SK-N-SH (cell line): ENCODE measurements at regions not wholly inside any gene's neighbourhood (a gene's known extent, or its start where the extent isn't known, plus 50 kb on each side); places are given as distances from the start of the nearest gene placed in this dataset.

ENCODE experiments used
- CTCF ChIP-seq: fragments of 200-600 bp; sonication (generic); IDR thresholded peaks from 2 replicates; pipeline ENCODE4 v1.6.1; 2017; ENCODE audit warnings: antibody characterized with exemption, mild to moderate bottlenecking, moderate library complexity
- ELF1 ChIP-seq: IDR thresholded peaks from 2 replicates; pipeline ENCODE4 v1.4.0; 2012
- EZH2phosphoT487 ChIP-seq: fragments of 200-600 bp; sonication (generic); IDR thresholded peaks from 2 replicates; pipeline ENCODE4 v1.6.1; 2017; ENCODE audit warnings: low read depth, mixed run types, mild to moderate bottlenecking, antibody characterized with exemption, moderate library complexity, borderline replicate concordance
- FOSL2 ChIP-seq: IDR thresholded peaks from 2 replicates; pipeline ENCODE4 v1.4.0; 2012; ENCODE audit warnings: low read depth, mild to moderate bottlenecking, moderate library complexity, borderline replicate concordance
- FOXJ3 ChIP-seq: sonication (generic); formaldehyde crosslinking; IDR thresholded peaks from 2 replicates; pipeline ENCODE4 v1.5.1; 2020; ENCODE audit warnings: mild to moderate bottlenecking, missing genetic modification reagents
- FOXM1 ChIP-seq: IDR thresholded peaks from 2 replicates; pipeline ENCODE4 v1.4.0; 2012; ENCODE audit warnings: low read depth, mild to moderate bottlenecking
- GABPA ChIP-seq: IDR thresholded peaks from 2 replicates; pipeline ENCODE4 v1.4.0; 2012; ENCODE audit warnings: low read depth, mild to moderate bottlenecking
- GATA2 ChIP-seq: sonication (generic); formaldehyde crosslinking; IDR thresholded peaks from 2 replicates; pipeline ENCODE4 v1.5.0; 2020; ENCODE audit warnings: mild to moderate bottlenecking, missing genetic modification reagents
- IRF3 ChIP-seq: fragments of 150-350 bp; IDR thresholded peaks from 2 replicates; pipeline ENCODE4 v1.6.1; 2016; ENCODE audit warnings: mild to moderate bottlenecking, low read depth, low read length
- MEF2A ChIP-seq: IDR thresholded peaks from 2 replicates; pipeline ENCODE4 v1.4.0; 2012; ENCODE audit warnings: low read depth, borderline replicate concordance
- NFIC ChIP-seq: IDR thresholded peaks from 2 replicates; pipeline ENCODE4 v1.4.0; 2012; ENCODE audit warnings: borderline replicate concordance
- NRF1 ChIP-seq: IDR thresholded peaks from 2 replicates; pipeline ENCODE4 v1.6.1; 2012; ENCODE audit warnings: low read depth, mild to moderate bottlenecking, low read length
- PBX3 ChIP-seq: IDR thresholded peaks from 2 replicates; pipeline ENCODE4; 2012
- REST ChIP-seq: IDR thresholded peaks from 2 replicates; pipeline ENCODE4 v1.6.1; 2012; ENCODE audit warnings: mild to moderate bottlenecking, low read depth, low read length, moderate library complexity
- RFX5 ChIP-seq: IDR thresholded peaks from 2 replicates; pipeline ENCODE4 v1.6.1; 2012; ENCODE audit warnings: mild to moderate bottlenecking, improper control_type of control experiment, low read length
- SIN3A ChIP-seq: IDR thresholded peaks from 2 replicates; pipeline ENCODE4 v1.6.1; 2012; ENCODE audit warnings: low read depth, mild to moderate bottlenecking, low read length, moderate library complexity, borderline replicate concordance
- SMC3 ChIP-seq: IDR thresholded peaks from 2 replicates; pipeline ENCODE4 v1.6.1; 2012; ENCODE audit warnings: low read depth, low read length, improper control_type of control experiment
- TAF1 ChIP-seq: IDR thresholded peaks from 2 replicates; pipeline ENCODE4 v1.6.1; 2012; ENCODE audit warnings: low read depth, mild to moderate bottlenecking, low read length, moderate library complexity, borderline replicate concordance
- TEAD4 ChIP-seq: IDR thresholded peaks from 2 replicates; pipeline ENCODE4 v1.4.0; 2012; ENCODE audit warnings: mild to moderate bottlenecking, borderline replicate concordance; ENCODE audit not compliant: insufficient read depth
- USF2 ChIP-seq: fragments of 150-350 bp; IDR thresholded peaks from 2 replicates; pipeline ENCODE4 v1.6.1; 2017; ENCODE audit warnings: antibody characterized with exemption, low read length, low read depth, borderline replicate concordance

- TF ChIP-seq REST: no peak
- no peak for TF ChIP-seq RFX5
- no peak for TF ChIP-seq FOXM1
- TF ChIP-seq FOXJ3 (CRISPR knock-in tag): no peak
- no peak for TF ChIP-seq MEF2A
- no peak for TF ChIP-seq TEAD4
- TF ChIP-seq TAF1: no peak
- no peak for TF ChIP-seq SIN3A
- TF ChIP-seq SMC3: peak; percentile 87
- peak; percentile 73 for TF ChIP-seq CTCF
- TF ChIP-seq PBX3: peak; percentile 81
- TF ChIP-seq NFIC: no peak
- TF ChIP-seq GABPA: no peak
- TF ChIP-seq USF2: no peak
- TF ChIP-seq FOSL2: 0 out of 2 replicates have a peak, but pooled peaks have one; percentile 21
- no peak for TF ChIP-seq GATA2
- no peak for TF ChIP-seq IRF3
- no peak for TF ChIP-seq EZH2phosphoT487
- TF ChIP-seq ELF1: no peak
- no peak for TF ChIP-seq NRF1
Observed at GRCh38 chr3:157618075-157618760, 115.0 kb upstream of the VEPH1 start (continued).
